Putamen (tissue), 1 donor: ENCODE measurements at regions not wholly inside any gene's neighbourhood (a gene's known extent, or its start where the extent isn't known, plus 50 kb on each side); places are given as distances from the start of the nearest gene placed in this dataset.

Source experiments
- DNase-seq: peaks from one replicate; pipeline ENCODE4 v3.0.0-alpha.2; 2016; ENCODE audit warnings: low spot score

GRCh38 chr13:51518827-51519226 lies 65.4 kb upstream of the WDFY2 start:
- no peak for DNase-seq

GRCh38 chr13:51519771-51520216 lies 64.5 kb upstream of the WDFY2 start:
- no peak for DNase-seq

- DNase-seq, result no peak
These were observed 63.7 kb upstream of the WDFY2 start for GRCh38 chr13:51520524-51520923.

- no peak for DNase-seq
These were observed 61.2 kb upstream of the WDFY2 start for GRCh38 chr13:51523082-51523518.

GRCh38 chr13:51524312-51524711 lies 60.0 kb upstream of the WDFY2 start:
- DNase-seq, result no peak

GRCh38 chr13:51524829-51525566 lies 59.3 kb upstream of the WDFY2 start:
- DNase-seq, result no peak

- DNase-seq, result no peak
These were observed 58.6 kb upstream of the WDFY2 start for GRCh38 chr13:51525567-51526167.

- DNase-seq, result no peak
These were observed 58.1 kb upstream of the WDFY2 start for GRCh38 chr13:51526202-51526601.

GRCh38 chr13:51532736-51533197 lies 51.5 kb upstream of the WDFY2 start:
- no peak for DNase-seq

GRCh38 chr13:51534041-51534817 lies 50.0 kb upstream of the WDFY2 start:
- peak; percentile 45 for DNase-seq
